HL-60 (cell line): ENCODE measurements at regions not wholly inside any gene's neighbourhood (a gene's known extent, or its start where the extent isn't known, plus 50 kb on each side); places are given as distances from the start of the nearest gene placed in this dataset.
"Not testable (repeated sequence)": the region's sequence is repeated elsewhere in the genome, so short reads cannot be mapped to it uniquely, and the experiment has no call there.

Source experiments
- CTCF ChIP-seq: IDR thresholded peaks from one replicate; pipeline ENCODE4 v1.5.1; 2011; ENCODE audit warnings: low read length, control low read depth, inconsistent platforms; ENCODE audit not compliant: insufficient read depth
- REST ChIP-seq: IDR thresholded peaks from 2 replicates; pipeline ENCODE4 v1.6.1; 2012; ENCODE audit warnings: low read depth; ENCODE audit not compliant: insufficient replicate concordance

- not testable (repeated sequence) for TF ChIP-seq REST, CTCF
Measured at GRCh38 chr5:154633744-154634143, 121.4 kb upstream of the LARP1 start.
